Fibroblast of mammary gland (primary cell): ENCODE measurements at regions not wholly inside any gene's neighbourhood (a gene's known extent, or its start where the extent isn't known, plus 50 kb on each side); places are given as distances from the start of the nearest gene placed in this dataset.

ENCODE experiments used
- DNase-seq: peaks from one replicate; pipeline ENCODE4 v3.0.0-alpha.2; 2010; ENCODE audit warnings: low read depth
- H3K4me3 ChIP-seq: 2 replicates; pipeline ENCODE4 v1.5.1; 2011; ENCODE audit warnings: low read depth, mild to moderate bottlenecking, low read length, moderate library complexity; ENCODE audit not compliant: control insufficient read depth
- TF ChIP-seq, protein P1 (sequence below): conservative IDR thresholded peaks from 2 replicates; pipeline ENCODE4 v1.5.1; 2011; ENCODE audit warnings: low read depth, low read length, inconsistent platforms; ENCODE audit not compliant: control insufficient read depth, insufficient read depth

DNA sequence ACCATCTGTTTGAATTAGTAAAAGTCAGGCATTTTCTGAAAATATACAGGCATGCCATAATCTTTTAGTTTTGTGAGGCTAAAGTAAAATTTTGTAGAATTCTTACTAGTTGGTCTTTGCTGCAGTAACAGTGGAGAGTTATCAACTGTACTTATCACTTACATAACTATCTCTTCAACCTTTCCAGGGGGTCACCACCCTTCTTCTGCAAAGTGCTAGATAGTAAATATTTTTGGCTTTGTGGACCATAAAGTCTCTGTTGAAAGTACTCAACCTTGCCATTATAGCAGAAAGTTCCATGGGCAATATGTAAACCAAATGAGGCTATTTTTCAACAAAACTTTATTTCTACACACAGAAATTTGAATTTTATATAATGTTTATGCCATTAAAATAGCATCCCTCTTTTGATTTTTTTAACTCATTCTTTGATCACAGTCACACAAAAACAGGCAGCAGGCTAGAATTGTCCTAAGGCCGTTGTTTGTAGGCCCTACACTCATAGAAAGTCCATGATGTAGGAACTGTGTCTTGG is 59.5 kb upstream of the KLF6 start:
- DNase-seq: no peak
- TF ChIP-seq, protein P1, sequence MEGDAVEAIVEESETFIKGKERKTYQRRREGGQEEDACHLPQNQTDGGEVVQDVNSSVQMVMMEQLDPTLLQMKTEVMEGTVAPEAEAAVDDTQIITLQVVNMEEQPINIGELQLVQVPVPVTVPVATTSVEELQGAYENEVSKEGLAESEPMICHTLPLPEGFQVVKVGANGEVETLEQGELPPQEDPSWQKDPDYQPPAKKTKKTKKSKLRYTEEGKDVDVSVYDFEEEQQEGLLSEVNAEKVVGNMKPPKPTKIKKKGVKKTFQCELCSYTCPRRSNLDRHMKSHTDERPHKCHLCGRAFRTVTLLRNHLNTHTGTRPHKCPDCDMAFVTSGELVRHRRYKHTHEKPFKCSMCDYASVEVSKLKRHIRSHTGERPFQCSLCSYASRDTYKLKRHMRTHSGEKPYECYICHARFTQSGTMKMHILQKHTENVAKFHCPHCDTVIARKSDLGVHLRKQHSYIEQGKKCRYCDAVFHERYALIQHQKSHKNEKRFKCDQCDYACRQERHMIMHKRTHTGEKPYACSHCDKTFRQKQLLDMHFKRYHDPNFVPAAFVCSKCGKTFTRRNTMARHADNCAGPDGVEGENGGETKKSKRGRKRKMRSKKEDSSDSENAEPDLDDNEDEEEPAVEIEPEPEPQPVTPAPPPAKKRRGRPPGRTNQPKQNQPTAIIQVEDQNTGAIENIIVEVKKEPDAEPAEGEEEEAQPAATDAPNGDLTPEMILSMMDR: no peak
- H3K4me3 ChIP-seq: no peak overlapping the region

DNA sequence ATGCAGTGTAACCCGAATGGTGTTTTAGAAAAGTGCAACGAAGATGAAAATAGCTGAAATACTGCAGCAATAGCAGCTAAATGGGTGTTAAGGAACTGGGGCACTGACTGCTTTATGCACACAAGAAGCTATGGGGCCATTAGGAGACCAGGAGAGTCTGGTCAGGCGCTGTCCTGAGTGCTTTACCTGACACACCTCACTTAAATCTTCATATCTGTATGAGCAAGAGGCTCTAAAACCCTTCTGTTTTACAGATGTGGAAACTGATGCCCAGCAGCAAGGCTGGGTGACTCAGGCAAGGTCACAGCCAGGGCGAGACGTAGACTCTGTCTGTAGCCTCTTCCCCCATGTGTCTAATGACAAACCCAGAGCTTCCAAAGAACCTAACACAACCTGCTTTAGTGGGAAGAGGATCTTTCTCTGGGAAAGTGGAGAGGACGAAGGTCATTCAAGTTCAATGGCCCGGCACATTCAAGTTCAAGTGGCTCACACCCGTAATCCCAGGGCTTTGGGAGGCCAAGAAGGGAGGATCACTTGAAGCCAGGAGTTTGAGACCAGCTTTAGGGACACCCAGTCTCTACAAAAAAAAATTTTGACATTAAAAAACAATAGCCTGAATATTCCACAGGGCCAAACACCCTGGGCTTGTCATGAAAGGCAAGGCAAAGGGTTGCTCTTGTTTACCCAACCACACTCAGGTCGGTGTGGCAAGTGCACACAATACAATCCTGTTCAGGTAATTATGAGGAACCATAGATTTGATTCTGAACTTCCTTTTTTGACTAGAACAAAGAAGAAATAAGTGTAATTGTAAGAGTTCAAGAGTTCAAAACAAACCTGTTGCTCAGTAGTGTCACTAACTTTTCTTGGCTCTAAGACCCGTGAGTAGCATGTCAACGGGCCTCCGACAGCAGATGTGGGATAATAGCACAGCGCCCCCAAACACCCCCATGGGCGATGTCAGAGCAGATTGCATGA is 53.7 kb upstream of the KLF6 start:
- TF ChIP-seq, protein P1: no peak
- peak; percentile 49 for DNase-seq
- no peak overlapping the region for H3K4me3 ChIP-seq

DNA sequence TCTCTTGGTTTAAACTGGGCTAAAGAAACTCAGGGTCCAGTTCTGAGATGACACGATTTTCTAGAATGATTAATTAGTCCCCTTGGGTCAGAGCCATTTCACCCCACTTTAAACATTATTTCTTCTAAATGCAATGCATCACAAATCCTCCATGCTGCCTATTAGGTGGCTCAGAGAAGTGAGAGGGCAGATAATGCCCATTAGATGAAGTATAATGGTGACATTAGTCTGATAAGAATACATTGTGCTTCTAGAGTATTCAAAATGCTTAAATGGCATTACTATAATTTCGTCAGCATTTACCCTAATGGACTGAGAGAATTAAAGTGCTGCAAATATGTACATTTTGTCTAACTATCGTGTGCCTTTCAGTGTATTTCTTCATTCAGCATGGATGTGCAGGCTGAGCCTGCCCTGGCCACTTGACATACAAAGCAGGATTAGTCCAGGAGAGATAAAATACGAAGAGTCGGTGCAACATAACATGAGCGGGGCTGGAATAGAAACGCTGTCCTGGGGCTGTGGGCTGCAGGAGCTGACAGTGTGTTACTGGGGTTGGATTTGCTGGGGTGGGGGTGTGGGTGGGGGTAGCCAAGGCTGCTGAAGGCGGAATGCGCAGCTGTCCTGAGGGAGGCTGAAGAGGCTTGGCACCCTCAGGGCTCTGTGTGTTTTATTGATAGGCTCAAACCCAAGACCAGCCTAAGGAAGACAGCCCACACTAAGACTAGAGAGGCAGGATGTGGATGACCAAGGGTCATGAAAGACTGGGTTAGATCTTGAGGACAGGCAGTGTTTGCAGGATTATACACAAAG is 52.8 kb upstream of the KLF6 start:
- TF ChIP-seq, protein P1: no peak
- H3K4me3 ChIP-seq: no peak overlapping the region
- no peak for DNase-seq

DNA sequence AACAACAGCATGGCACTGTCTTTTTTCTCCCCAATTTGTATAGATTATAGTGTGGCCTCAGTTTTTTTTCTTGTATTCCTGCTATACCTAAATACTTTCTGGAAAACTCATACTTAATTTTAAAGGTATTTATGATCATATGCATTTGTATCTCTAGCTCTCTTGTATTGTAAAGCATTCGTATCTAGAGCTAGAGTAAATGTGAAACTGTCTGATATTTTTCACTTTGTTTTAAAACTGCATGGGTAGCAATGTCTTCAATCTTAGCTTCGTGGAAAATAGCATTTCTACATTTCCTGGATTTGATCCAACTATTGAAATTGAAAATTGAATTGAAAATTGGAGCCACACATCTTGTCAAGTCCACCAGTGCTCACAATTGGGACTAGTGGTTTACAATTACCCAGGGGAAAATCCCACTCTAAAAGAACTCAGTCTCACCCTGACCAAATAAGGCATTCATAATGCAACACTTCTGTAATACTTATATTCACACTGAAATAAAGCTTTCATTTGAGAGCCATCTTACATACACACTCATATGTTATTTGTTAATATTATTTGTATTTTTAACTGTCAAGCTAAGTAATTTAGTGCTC is 51.3 kb upstream of the KLF6 start:
- H3K4me3 ChIP-seq: no peak overlapping the region
- DNase-seq: no peak
- TF ChIP-seq, protein P1: no peak

DNA sequence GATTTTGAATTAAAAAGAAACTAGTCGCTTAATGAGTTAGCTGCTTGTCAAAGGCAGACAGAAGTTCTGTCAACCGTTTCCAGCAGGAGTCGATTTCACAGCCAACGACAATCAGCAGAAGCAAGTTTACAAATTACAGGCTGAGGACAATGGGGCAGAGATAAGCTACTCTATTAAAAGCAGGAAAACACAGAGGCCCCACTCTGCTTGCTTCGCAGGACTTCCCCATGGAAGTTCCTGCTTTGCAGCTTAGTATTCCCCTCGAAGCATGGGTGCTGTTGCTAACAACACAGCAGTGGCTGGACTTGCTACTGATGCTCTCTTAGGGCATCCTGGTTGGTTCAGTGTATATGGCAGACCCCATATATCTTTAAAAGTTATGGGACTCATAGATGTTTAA is 50.8 kb upstream of the KLF6 start:
- TF ChIP-seq, protein P1: no peak
- no peak overlapping the region for H3K4me3 ChIP-seq
- no peak for DNase-seq

DNA sequence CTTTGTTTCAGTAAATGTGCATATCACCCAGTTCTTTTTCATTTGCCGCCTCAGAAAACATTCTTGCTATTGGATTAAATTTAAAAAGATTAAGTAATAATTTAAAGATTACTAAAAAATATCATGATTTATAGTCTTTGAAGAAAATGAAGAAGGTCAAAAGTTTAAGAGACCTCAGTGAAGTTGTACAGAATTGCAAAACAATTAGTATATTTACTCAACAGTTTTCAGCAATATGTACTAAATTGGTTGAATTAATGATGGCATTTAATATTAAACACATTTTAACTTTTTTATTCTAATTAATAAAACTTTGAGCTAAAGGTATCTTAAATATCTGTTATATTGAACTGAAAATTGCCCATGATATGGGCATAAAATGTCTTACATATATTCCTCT is 49.9 kb upstream of the KLF6 start:
- TF ChIP-seq, protein P1: no peak
- H3K4me3 ChIP-seq: no peak overlapping the region
- DNase-seq: no peak
